ENCODE measurements at regions not wholly inside any gene's neighbourhood (a gene's known extent, or its start where the extent isn't known, plus 50 kb on each side); places are given as distances from the start of the nearest gene placed in this dataset.
"Not testable (repeated sequence)": the region's sequence is repeated elsewhere in the genome, so short reads cannot be mapped to it uniquely, and the experiment has no call there.

DNA sequence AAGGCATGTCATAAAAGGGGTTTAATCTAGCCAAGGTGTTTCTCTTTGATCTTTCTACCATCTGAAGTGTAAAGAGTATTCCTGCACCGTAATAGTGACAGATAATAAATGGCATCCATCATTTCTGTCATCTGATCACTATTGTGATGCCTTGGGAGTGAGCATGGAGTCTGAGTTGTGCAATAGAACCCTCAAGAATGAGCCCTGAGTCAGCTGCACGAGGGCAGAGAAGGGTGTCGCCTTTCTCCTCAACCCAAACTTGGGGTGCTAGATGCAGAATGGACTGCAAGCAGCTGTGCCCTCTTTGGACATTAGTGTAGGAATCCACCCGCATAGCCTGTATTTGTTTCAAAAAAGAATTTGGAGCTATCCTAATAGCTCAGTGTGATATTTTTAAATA is 115.2 kb downstream of the ZNF37A start:
- Histone ChIP-seq H3K4me3 (no peak overlapping the region), H3K27ac (no peak overlapping the region)

DNA sequence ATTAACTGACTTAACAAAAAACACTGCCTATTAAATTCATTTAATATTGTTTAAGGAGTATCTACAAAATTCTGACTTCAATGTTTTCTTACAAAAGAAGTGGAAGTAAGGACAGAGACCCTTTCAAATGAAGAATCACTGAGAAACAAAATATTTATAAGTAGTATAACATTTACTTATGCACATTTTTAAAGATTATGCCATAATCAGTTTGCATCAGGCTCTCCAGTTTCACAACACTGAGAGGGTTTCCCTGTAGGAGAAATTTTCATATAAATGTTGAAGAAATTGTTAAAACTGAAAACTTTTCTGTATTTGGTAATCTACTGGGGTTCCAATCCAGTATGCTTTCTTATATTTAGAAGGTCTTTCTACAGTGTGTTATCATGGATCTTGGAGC is 115.6 kb downstream of the ZNF37A start:
- H3K27ac ChIP-seq, H3K4me3 ChIP-seq: not testable (repeated sequence)

DNA sequence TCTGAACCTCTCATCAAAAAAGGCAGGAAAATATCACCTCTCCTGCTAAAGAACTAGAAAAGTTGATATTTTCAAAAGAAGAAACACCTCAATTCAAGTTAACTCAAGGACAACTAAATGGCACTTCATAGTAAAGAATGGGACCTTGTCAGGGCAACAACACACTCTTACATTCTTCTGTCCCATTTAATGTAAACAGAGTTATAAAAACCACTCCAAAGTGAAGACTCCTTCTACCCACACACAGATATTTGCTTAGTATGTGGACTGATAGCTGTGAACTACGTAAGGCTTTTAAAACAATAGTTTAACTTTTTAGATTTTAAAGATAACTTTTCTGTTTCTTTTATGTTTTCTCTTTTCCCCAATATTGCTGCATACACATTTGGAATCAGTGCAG is 118.3 kb downstream of the ZNF37A start:
- H3K27ac ChIP-seq: no peak overlapping the region
- H3K4me3 ChIP-seq: no peak overlapping the region

DNA sequence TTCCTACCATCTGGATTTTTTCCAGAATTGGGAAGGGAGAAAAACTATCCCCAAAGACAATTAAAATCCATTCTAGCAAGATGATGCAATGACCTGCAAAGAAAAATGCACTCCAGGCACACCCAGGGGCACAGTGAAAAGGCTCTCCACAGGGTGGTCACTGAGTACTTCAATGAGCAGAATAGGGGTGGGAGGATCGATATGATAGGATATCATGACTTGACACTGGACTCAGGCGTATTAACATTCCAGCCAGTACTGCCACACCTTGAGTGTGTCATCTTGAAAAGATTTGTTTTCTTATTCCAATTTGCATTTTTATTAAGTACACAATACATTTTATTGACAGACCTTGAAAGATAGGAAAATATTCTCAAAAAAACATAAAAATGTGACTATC is 132.2 kb downstream of the ZNF37A start:
- H3K27ac ChIP-seq: no peak overlapping the region
- H3K4me3 ChIP-seq: no peak overlapping the region

DNA sequence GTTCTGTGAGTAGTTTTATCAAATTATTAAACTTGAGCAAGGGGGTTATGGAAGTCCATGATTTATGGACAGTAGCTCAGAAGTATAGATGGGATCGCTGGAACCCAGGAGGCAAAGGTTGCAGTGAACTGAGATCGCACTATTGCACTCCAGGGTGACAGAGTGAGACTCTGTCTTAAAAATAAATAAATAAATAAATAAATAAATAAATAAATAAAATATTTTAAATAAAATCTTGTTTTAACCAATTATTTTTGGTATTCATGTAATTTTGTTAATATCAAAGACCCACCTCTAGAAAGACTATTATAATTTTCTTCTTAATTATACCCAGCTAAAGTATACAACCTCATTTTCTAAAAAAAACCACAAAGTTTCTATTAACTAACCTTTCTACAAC is 134.3 kb downstream of the ZNF37A start:
- H3K4me3 ChIP-seq: no peak overlapping the region
- no peak overlapping the region for H3K27ac ChIP-seq

DNA sequence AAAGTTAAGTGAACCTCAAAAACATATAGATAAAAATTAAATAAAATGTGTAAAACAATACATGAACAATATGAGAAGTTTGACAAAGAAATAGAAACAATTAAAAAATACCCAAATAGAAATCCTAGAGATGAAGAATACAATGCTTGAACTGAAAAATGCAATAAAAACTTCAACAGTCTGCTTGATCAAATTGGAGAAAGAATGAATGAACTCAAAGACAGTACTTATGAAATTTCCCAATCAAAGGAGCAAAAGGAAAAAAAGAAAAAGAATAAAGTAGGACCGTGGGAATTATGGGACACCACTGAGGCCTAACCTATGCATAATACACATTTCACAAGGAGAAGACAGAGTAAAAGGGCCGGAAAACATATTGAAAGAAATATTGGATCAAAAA is 144.3 kb downstream of the ZNF37A start:
- H3K27ac ChIP-seq: not testable (repeated sequence)

DNA sequence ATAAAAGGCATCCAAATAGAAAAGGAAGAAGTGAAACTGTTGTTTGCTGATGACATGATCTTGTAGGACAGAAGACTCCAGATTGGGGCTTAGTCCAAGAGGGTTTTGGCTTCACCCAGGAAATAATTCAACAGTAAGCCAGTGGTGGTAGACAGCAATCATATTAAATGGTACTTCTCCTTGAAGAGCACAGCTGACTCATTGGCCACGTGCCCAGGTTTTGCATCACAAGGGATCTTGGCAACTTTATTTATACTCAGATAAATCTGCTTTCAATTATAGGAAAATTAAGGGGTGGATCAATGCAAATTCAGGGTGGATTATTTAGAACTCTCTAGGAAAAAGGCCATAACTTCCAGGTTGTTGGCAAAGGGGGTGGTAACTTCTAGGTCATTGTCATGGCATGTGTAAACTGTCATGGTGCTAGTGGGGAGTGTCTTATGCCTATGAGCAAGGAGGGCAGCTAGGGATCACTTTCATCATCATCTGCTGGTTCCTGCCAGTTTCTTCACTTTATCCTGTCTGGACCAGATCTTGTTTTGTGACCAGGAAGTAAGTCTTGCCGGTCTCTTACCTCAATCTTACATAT is 148.0 kb downstream of the ZNF37A start:
- not testable (repeated sequence) for H3K27ac ChIP-seq, H3K4me3 ChIP-seq

More for the DNA sequence above, 144.3 kb downstream of the ZNF37A start:
- not testable (repeated sequence) for H3K4me3 ChIP-seq

DNA sequence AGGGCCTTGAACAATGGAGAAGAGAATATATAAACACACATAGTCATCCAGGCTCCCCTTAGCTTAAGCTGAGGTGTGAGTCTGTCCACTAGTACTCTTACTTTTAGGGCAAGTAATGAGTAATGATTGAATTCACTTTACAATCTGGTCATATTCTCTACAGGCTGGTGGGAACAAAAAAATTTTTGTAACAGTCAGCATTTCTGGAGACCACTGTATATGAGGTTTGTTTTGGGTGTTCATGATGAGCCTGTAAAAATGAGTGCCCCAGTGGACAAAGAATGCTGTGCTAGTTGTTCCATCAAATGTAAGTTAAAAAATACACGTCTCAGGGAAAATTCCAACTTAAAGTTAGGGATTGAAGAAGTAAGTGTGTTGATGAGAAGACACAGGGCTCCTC is 154.0 kb downstream of the ZNF37A start:
- H3K4me3 ChIP-seq, H3K27ac ChIP-seq: not testable (repeated sequence)

DNA sequence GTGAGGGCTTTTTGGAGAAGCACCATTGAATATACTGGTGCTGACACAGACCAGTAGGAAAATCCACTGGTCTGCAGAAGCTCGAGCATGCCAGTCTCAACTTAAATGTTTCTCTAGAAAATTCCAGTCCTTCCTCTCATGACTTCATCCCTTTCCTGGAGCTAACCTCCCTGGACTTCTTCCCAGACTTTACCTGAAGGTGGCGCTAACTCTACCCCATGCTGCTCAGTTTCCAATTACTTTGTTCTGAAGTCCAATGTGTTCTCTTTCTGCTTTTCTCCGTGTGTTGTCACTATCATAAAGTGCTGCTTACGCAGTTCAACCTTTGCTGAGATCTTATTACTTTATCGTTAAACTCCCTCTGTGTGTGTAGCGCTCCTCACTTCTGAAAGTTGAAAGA is 158.4 kb downstream of the ZNF37A start:
- H3K27ac ChIP-seq: not testable (repeated sequence)

DNA sequence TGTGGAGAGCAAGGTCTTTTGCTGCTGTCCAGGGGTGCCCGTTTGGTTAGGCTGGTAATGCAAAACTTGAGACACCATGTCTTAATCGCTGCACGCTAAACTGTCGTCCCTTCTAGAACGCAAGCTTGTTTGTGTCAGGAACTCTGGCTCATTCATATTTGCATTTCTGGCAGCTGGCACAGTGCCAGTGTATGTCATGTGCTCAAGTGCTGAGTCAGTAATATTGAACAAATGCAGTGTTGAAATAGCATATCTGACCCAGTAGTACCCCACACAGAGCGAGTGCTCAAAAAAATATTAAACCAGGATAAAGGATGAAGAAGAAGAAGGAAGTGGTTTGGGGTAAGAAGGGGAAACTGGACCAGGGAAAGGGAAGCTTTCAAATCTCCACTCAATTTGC is 173.4 kb downstream of the ZNF37A start:
- H3K4me3 ChIP-seq, H3K27ac ChIP-seq: not testable (repeated sequence)

More for the DNA sequence above, 158.4 kb downstream of the ZNF37A start:
- H3K4me3 ChIP-seq: not testable (repeated sequence)

DNA sequence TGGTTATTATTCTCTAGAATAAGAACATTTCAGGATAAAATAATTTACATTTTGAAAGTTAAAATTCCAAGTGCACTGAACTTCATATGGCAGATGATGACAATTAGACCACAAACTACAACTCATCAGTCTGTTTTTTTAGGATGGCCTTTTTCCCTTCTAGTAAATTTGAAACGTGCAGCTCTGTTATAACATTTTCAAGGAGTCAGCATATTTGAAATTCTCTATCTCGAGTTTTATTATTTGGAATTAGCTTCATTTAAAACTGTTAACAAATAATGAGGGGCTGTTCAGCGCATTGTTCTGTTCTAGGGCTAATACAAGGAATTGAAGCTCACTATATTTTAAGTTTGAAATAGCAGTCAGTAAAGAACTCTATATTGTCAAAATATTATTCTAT is 176.9 kb downstream of the ZNF37A start:
- not testable (repeated sequence) for H3K27ac ChIP-seq, H3K4me3 ChIP-seq

DNA sequence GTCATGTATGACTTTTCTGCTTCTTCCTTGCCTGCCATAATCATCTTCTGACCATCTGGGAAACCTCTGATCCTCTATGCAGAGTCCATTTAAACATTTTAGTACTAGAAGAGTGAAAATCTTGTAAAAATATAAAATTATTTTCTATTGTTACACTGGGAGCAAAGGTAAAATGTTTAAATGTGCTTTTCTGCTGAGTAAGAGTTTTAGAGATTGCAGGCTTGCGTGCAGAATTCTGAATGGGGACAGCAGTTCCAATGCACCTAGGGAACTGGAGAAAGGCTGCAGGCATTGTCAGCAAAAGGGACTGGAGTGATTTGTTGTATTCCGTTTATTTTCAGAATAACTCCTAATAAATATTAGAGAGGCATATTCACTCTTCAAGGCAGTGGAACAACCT is 180.7 kb downstream of the ZNF37A start:
- not testable (repeated sequence) for H3K4me3 ChIP-seq, H3K27ac ChIP-seq

DNA sequence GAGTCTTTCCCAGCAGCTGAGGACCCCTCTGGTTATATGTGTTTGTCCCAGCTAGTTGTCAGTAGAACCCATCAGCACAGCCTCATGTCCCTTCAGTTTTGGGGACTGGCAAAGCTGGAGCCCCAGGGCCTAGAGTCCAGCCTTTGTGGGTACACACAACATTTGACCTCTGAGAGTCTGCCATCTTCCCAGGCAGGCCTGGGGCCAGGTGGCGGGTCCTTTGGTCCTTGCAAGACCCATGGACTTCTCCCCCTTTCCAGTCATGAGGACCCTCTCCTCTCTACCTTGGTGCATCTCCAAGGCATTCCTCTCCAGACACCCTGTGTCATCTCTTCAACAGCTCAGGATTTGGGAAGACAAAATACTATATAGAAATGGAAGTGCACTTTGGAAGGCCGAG is 198.4 kb downstream of the ZNF37A start:
- H3K27ac ChIP-seq: not testable (repeated sequence)

DNA sequence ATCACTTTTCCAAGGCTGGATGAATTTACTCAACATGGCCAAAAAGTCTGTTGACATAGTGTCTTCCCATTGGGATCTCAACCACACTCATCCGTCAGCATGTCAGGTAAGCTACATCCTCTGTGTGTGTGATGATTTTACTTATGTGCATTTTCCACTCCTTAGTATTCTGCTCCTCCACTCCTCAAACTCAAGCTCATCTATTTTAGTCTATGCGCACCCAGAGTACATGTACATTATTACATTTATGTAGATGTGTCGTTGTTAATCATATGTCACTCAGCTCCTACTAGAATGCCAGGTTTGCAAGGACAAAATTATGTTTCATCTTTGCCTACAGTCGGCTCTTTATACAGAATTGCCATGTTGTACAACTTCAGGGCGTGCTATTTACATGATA is 216.0 kb downstream of the ZNF37A start:
- H3K4me3 ChIP-seq, H3K27ac ChIP-seq: not testable (repeated sequence)

More for the DNA sequence above, 198.4 kb downstream of the ZNF37A start:
- H3K4me3 ChIP-seq: not testable (repeated sequence)

DNA sequence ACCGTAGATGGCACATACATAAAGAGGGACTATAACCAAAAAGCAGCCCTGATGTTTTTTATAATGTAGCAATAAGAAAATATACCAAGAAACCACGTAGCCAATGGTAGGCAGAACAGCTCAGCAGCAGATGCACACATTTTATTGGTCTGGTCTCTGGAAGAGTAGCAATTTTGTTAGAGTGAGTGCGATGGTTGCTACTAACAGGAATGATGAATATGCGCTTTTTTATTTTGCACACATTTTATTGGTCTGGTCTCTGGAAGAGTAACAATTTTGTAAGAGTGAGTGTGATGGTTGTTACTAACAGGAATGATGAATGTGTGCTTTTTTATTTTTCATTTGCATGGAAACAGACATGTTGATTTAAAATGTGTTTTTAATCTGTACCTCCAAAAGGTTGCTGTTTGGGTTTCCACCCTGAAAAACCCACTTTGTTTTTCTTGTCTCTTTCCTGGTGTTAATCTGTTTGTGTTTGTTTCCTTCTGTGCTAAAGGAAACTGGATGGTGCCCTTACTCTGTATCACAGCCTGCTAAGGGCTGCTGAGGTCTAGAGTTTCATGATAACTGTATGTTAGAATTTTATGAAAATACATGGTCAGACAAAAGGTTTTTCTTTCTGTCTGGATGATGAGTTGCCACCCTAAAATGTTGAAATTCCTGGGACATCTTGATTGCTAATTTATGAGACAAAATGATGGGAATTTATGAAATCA is 221.1 kb downstream of the ZNF37A start:
- H3K4me3 ChIP-seq, H3K27ac ChIP-seq: not testable (repeated sequence)

DNA sequence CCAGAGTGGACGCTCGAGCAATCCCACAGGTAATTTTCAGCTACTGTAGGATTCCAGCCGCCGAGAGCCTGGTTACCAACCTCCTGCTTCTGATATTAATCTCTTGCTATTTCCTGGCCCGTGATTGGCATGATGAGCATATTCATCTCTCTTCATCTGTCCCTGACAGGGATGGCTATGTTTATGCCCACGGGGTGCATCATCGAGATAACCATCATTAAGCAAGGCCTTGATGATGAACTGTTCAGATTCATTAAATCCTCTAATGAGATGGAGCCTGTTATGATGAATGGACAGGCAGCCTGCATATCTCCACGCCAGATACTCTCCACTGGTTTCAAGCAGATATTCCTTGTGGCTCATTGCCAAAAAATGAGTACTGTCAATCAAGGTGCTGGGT is 227.3 kb downstream of the ZNF37A start:
- H3K27ac ChIP-seq, H3K4me3 ChIP-seq: not testable (repeated sequence)

DNA sequence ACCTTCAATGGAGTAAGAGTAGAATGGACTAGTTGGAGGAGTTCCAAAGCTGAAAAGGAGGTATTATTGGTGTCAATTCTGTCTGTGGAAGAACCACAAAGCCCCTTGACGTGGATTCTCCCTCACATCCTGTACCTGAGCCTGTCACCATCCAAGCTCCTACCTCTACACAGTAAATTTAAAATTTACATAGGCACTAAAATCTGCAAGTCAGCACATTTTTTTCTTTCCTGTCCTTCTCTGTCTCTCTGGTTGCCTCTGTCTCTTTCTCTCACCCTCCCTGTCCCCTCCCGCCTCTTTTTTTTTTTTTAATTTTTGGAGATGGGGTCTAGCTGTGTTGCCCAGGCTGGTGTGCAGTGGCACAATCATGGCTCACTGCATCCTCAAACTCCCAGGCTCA is 236.2 kb downstream of the ZNF37A start:
- not testable (repeated sequence) for H3K27ac ChIP-seq, H3K4me3 ChIP-seq

DNA sequence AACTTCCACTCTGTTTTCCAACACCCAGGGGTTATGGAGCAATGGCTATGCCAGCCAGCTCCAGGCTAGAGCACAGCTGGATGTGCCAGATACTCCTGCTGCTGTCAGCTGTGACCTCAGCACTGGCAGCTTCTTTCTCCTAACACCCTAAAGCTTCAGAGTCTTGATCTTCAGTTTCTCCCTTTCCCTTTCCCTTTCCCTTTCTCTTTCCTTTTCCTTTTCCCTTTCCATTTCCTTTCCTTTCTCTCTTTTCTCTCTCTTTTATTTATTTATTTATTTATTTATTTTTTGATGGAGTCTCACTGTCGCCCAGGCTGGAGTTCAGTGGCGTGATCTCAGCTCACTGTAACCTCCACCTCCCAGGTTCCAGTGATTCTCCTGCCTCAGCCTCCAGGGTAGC is 237.0 kb downstream of the ZNF37A start:
- H3K4me3 ChIP-seq, H3K27ac ChIP-seq: not testable (repeated sequence)

DNA sequence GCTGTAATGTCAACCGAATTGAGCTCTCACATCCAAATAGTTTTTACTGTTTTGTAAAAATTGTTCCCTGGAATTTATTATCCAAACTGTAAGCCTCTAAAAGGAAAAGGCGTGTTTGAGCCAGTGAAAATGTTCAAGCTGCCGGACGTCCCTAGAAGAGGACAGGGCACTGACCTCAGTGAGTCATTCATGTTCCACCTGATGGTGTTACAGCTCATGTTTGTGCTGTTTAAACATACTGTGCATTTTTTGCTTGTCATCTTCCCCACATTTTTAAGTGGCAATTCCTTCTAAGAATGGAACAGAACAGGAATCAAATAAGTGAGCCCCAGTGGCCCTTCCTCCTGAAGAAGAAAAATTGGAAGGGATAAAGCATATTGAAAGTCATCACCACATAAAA is 239.6 kb downstream of the ZNF37A start:
- H3K27ac ChIP-seq, H3K4me3 ChIP-seq: not testable (repeated sequence)

DNA sequence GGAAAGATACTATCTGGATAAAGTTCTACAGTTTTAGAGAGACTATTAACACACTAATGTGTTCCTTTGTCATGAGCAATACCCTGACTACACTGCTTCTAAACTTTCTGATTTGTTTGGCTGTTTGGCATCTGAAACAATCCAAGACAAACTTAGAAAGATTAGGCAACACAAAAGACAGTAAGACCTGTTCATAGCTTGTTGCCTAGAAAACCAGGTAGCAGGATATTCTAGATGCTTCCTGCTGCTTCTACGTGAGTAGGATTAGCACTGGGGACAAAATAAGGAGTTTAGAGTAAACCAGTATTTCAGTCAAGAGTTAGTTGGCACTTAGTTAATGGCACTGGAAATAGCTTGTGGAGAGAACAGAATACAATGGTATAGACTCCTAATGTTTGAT is 256.5 kb downstream of the ZNF37A start:
- not testable (repeated sequence) for H3K4me3 ChIP-seq, H3K27ac ChIP-seq

DNA sequence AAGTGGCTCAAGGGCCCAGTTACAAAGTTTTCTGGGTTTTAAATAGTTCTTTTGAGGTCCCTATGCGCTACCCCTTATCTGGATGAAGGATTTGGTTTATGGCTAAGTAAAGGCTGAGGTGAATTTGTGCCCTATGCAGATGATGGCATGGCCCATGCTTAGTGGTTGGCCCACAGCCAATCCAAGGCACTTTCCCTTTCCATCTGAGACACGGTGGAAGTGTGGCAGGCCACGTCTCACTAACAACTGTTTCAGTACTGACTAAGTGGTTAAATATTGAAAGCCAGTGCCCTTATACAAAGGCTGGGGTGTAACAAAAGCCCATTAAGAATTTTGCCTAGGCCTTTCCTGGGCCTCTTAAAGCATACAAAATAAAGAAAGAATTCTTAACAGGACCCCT is 260.3 kb downstream of the ZNF37A start:
- not testable (repeated sequence) for H3K27ac ChIP-seq

More for the DNA sequence above, 260.3 kb downstream of the ZNF37A start:
- not testable (repeated sequence) for H3K4me3 ChIP-seq

Data from skin epidermis (tissue), 12 donors.